B cell (primary cell): ENCODE measurements at regions not wholly inside any gene's neighbourhood (a gene's known extent, or its start where the extent isn't known, plus 50 kb on each side); places are given as distances from the start of the nearest gene placed in this dataset.

Source experiments
- ATAC-seq: fragments of 200-7000 bp; cut with Tn5 transposase; one replicate; pipeline ENCODE4 v1.10.0; 2021; ENCODE audit warnings: low read depth, mild to moderate bottlenecking, moderate number of reproducible peaks, moderate library complexity
- CTCF ChIA-PET: fragments of 350-600 bp; sonication (Branson Sonifier 250); formaldehyde crosslinking; loops from one replicate; lab custom pipeline; 2021; ENCODE audit warnings: antibody characterized with exemption, inconsistent platforms; lab: Charles Lee
- POLR2A ChIA-PET: fragments of 350-600 bp; sonication (Branson Sonifier 250); formaldehyde crosslinking; loops from one replicate; lab custom pipeline; 2021; ENCODE audit warnings: antibody characterized with exemption; lab: Charles Lee
- DNase-seq: peaks from one replicate; pipeline ENCODE4 v3.0.0; 2013
- H2AFZ ChIP-seq: 2 replicates; pipeline ENCODE4 v1.6.1; 2012; ENCODE audit warnings: mild to moderate bottlenecking, low read depth, low read length; ENCODE audit not compliant: insufficient read depth, poor library complexity, severe bottlenecking
- H3K27ac ChIP-seq, 2 donors: 1 replicate in 1 of 2; 2 replicates in 1 of 2; pipeline ENCODE4 v1.5.1; 2012 to 2013; ENCODE audit warnings: low read length in 2 of 2, mild to moderate bottlenecking in 2 of 2, moderate library complexity in 1 of 2
- H3K27me3 ChIP-seq, 4 experiments: fragments of 200-600 bp in 1 of 4; sonication (generic) in 1 of 4; replicated peaks in 1 of 4; 1 replicate in 2 of 4; 2 replicates in 2 of 4; pipeline versions ENCODE4 v1.6.1 to v1.7.0; 2013 to 2016; ENCODE audit warnings: low read length in 3 of 4, mild to moderate bottlenecking in 2 of 4, mixed read lengths in 1 of 4, moderate library complexity in 1 of 4; ENCODE audit not compliant: insufficient read depth in 4 of 4, control insufficient read depth in 3 of 4; ENCODE audit errors: control extremely low read depth in 1 of 4
- H3K36me3 ChIP-seq, 2 experiments: replicated peaks in 1 of 2; 1 replicate in 1 of 2; 2 replicates in 1 of 2; pipeline versions ENCODE4 v1.6.1 to v1.7.1; 2013; ENCODE audit warnings: low read length in 1 of 2; ENCODE audit not compliant: insufficient read depth in 2 of 2, control insufficient read depth in 1 of 2; ENCODE audit errors: control extremely low read depth in 1 of 2, extremely low read depth in 1 of 2
- H3K4me1 ChIP-seq, 2 donors: fragments of 200-600 bp in 1 of 2; sonication (generic) in 1 of 2; 1 replicate in 1 of 2; 2 replicates in 1 of 2; pipeline versions ENCODE4 v1.5.1 to v1.6.1; 2013 to 2017; ENCODE audit warnings: low read length in 2 of 2; ENCODE audit not compliant: control insufficient read depth in 2 of 2, insufficient read depth in 2 of 2
- H3K4me2 ChIP-seq: replicated peaks from 2 replicates; pipeline ENCODE3; 2012; ENCODE audit warnings: mild to moderate bottlenecking, low read depth, low read length; ENCODE audit not compliant: poor library complexity, severe bottlenecking
- H3K4me3 ChIP-seq, 5 experiments: fragments of 200-600 bp in 1 of 5; sonication (generic) in 1 of 5; 1 replicate in 3 of 5; 2 replicates in 2 of 5; pipeline versions ENCODE4 v1.5.1 to v1.7.0; 2011 to 2016; ENCODE audit warnings: low read length in 4 of 5, mild to moderate bottlenecking in 4 of 5, low read depth in 2 of 5, control low read depth in 1 of 5, moderate library complexity in 1 of 5; ENCODE audit not compliant: insufficient read depth in 1 of 5; ENCODE audit errors: control extremely low read depth in 1 of 5, extremely low read depth in 1 of 5
- H3K79me2 ChIP-seq: fragments of 200-600 bp; sonication (generic); one replicate; pipeline ENCODE4 v1.6.0; 2016; ENCODE audit warnings: low read length; ENCODE audit not compliant: control insufficient read depth, insufficient read depth
- H3K9ac ChIP-seq: fragments of 200-600 bp; sonication (generic); 2 replicates; pipeline ENCODE4 v1.6.1; 2017; ENCODE audit warnings: mild to moderate bottlenecking, low read length, moderate library complexity
- H3K9me3 ChIP-seq, 3 donors: one replicate each; pipeline versions ENCODE4 v1.6.1 to v1.7.1; 2013; ENCODE audit warnings: low read length in 2 of 3; ENCODE audit not compliant: control insufficient read depth in 2 of 3, insufficient read depth in 1 of 3; ENCODE audit errors: control extremely low read depth in 1 of 3
- H4K20me1 ChIP-seq: 2 replicates; pipeline ENCODE4 v1.6.0; 2012; ENCODE audit warnings: mild to moderate bottlenecking, low read length; ENCODE audit not compliant: insufficient read depth, control insufficient read depth, poor library complexity, severe bottlenecking
- H3K27ac Mint-ChIP-seq: one replicate; pipeline ENCODE4 v1.8.0; 2021; ENCODE audit warnings: mixed read lengths
- H3K27me3 Mint-ChIP-seq: one replicate; pipeline ENCODE4 v1.8.0; 2021; ENCODE audit warnings: mixed read lengths
- H3K4me1 Mint-ChIP-seq: one replicate; pipeline ENCODE4 v1.8.0; 2021; ENCODE audit warnings: mixed read lengths
- H3K4me3 Mint-ChIP-seq: one replicate; pipeline ENCODE4 v1.8.0; 2021; ENCODE audit warnings: mixed read lengths
- H3K9me3 Mint-ChIP-seq: one replicate; pipeline ENCODE4 v1.8.0; 2022; ENCODE audit warnings: mixed read lengths; ENCODE audit not compliant: insufficient read depth
- CTCF ChIP-seq: fragments of 200-600 bp; IDR thresholded peaks from one replicate; pipeline ENCODE4 v1.8.0; 2022; ENCODE audit warnings: antibody characterized with exemption, mild to moderate bottlenecking
- EZH2 ChIP-seq: IDR thresholded peaks from 2 replicates; pipeline ENCODE4 v1.6.1; 2012; ENCODE audit warnings: borderline replicate concordance, low read depth, mild to moderate bottlenecking, moderate library complexity, low read length; ENCODE audit not compliant: insufficient read depth, poor library complexity, severe bottlenecking
- WGBS: methylation state at CpG from one replicate; pipeline ENCODE4 v1.1.5; 2013; ENCODE audit warnings: missing lambda C conversion rate; ENCODE audit not compliant: insufficient coverage; 5-methylcytosine and 5-hydroxymethylcytosine counted together
- intact Hi-C: fragments of 100-400 bp; cut with micrococcal nuclease; formaldehyde crosslinking; loops from one replicate; pipeline ENCODE4 v1.10.0; 2022

DNA sequence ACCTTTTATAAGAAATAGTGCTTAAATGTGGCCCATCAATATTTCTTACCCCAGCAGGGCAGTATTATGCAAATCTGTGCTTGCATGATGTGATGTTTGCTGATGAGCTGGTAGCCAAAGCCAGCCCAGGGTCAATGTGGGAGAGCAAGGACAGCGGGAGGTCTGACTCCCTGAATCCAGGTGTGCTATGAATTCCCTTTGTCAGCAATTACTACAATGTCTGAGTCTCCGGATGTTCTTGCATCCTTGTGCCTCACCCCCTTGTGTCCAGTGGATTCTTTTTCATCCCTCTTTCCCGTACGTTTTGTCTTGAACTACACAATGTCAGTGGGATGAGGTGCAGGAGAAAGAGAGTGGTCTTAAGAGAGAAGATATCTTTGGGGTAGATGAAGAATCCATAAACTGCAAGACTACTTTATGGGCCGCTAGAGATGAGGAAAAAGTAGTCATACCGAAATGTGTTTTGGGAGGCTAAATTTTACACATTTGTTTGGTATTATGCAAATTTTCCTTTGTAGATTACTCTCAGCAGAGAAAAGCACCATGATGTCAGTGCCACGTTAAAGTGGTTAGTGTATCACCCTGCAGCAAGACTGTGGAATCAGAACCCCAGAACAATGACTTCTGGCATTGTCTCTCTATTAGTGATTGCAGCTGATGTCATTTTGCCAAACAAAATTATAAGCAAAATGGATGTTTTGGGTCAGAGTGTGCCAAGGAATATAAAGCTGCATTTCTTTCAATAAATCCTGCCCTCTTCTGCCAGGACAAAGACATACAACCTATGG lies 53.5 kb upstream of the TSHZ3 start:
- no peak for DNase-seq
- CTCF ChIA-PET, result no interaction called here

More for the DNA sequence above, 53.5 kb upstream of the TSHZ3 start:
- H2AFZ ChIP-seq, result no peak overlapping the region
- intact Hi-C loops, result no loop called here
- no peak overlapping the region for H3K27ac ChIP-seq
- ATAC-seq, result no peak
- no peaks in the 10 kb centered on the region for H3K4me1 ChIP-seq
- H3K4me3 Mint-ChIP-seq, result no peak overlapping the region
- H3K79me2 ChIP-seq, result no peaks in the 10 kb centered on the region
- no peak overlapping the region for H3K27ac Mint-ChIP-seq
- H3K4me2 ChIP-seq, result no peak overlapping the region
- H3K9me3 ChIP-seq, result peaks cover 0 to 6% (median 0%) of the 10 kb centered on the region in 3 donors
- no peaks in the 10 kb centered on the region for H3K36me3 ChIP-seq
- no peaks in the 10 kb centered on the region for H4K20me1 ChIP-seq
- no peaks in the 10 kb centered on the region for H3K27me3 ChIP-seq
- no peaks in the 10 kb centered on the region for H3K27me3 Mint-ChIP-seq
- H3K9me3 Mint-ChIP-seq, result peaks cover 2% of the 10 kb centered on the region
- WGBS, result 93% methylated on average over 4 of the region's 7 CpGs
- POLR2A ChIA-PET, result no interaction called here
- no peak overlapping the region for H3K4me3 ChIP-seq
- TF ChIP-seq CTCF (no peak), EZH2 (no peak)
- no peak overlapping the region for H3K9ac ChIP-seq
- H3K4me1 Mint-ChIP-seq, result no peaks in the 10 kb centered on the region
